ENCODE measurements at regions not wholly inside any gene's neighbourhood (a gene's known extent, or its start where the extent isn't known, plus 50 kb on each side); places are given as distances from the start of the nearest gene placed in this dataset.

DNA sequence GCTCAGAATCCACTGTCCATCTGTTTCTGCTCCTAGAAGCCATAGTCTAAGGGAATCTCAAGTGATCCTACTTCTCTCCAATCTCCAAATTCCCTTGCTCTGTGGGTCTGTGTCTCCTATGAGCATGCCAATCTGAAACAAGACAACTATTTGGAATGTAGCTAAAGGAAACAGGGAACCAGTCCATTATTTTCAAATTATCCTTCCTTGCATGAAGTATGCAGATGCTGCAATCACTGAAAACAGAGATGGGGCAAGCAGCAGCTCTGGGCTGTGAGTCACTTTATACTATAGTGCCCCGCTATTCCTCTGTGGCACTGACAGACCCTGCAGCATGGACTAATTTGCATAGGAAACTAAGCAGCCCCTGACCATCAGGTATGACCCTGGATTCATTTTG lies 76.9 kb upstream of the PRSS58 start:
- TF ChIP-seq TAF1 (IDR thresholded peaks at IDR 0.05; ENCODE audit: low read depth, low read length) (no peak), POLR2A (IDR thresholded peaks at IDR 0.05; ENCODE audit: low read depth, low read length) (no peak), POLR2AphosphoS5 (IDR thresholded peaks at IDR 0.05; ENCODE audit: low read depth, low read length) (no peak)
